ENCODE measurements at regions not wholly inside any gene's neighbourhood (a gene's known extent, or its start where the extent isn't known, plus 50 kb on each side); places are given as distances from the start of the nearest gene placed in this dataset.

- intact Hi-C loops (cut with micrococcal nuclease; ENCODE audit: unreplicated experiment) = loop anchor here (10.0 kb wide), 2 partner anchors 158 to 578 kb away; no protein-coding TSS in a partner anchor
- Mint-ChIP-seq H3K27me3 (ENCODE audit: unreplicated experiment) (no peaks in the 10 kb centered on the region), H3K9me3 (ENCODE audit: low read depth, unreplicated experiment) (no peaks in the 10 kb centered on the region), H3K27ac (ENCODE audit: unreplicated experiment) (no peak overlapping the region), H3K36me3 (ENCODE audit: insufficient read depth, unreplicated experiment) (no peaks in the 10 kb centered on the region), H3K4me3 (ENCODE audit: low read depth, unreplicated experiment) (no peak overlapping the region), H3K4me1 (ENCODE audit: low read depth, unreplicated experiment) (peaks cover 16% of the 10 kb centered on the region)
- BruUV-seq (replicated peaks) = no TSS peak
- CTCF ChIA-PET = interaction anchor here (0.7 kb wide), 1 partner anchor 12 kb away, joined by 3 read pairs; no protein-coding TSS in a partner anchor
- DNase-seq = no peak
- TF ChIP-seq CTCF (IDR thresholded peaks at IDR 0.05; ENCODE audit: unreplicated experiment) = no peak
Measured at GRCh38 chr12:59916988-59917387, 321.2 kb downstream of the SLC16A7 start.

DNA sequence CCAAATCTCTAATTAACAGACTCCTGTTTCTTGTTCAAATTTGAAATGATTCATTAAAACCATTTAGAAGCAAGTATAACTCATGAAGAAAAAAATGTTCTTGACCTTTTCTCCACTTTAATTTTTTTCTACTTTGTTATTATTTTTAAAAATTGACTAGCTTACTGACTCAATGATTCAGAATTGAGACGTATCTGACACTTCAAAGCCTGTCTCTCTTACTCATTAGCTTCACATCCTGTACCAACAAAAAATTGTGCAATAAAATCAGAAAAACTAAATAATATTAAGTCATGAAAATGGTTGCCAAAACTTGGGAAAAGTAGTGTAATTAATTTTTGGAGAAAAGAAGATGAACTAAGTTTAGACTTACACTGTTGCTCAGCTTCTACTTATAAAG is 331.2 kb downstream of the SLC16A7 start:
- Mint-ChIP-seq H3K4me1 (ENCODE audit: low read depth, unreplicated experiment) (no peaks in the 10 kb centered on the region), H3K36me3 (ENCODE audit: insufficient read depth, unreplicated experiment) (no peaks in the 10 kb centered on the region), H3K27me3 (ENCODE audit: unreplicated experiment) (no peaks in the 10 kb centered on the region), H3K27ac (ENCODE audit: unreplicated experiment) (no peak overlapping the region), H3K4me3 (ENCODE audit: low read depth, unreplicated experiment) (no peak overlapping the region), H3K9me3 (ENCODE audit: low read depth, unreplicated experiment) (peaks cover 8% of the 10 kb centered on the region)
- TF ChIP-seq CTCF (IDR thresholded peaks at IDR 0.05; ENCODE audit: unreplicated experiment) = no peak
- DNase-seq = no peak
- intact Hi-C loops (cut with micrococcal nuclease; ENCODE audit: unreplicated experiment) = no loop called here
- CTCF ChIA-PET = no interaction called here
- no TSS peak for BruUV-seq (replicated peaks)

DNA sequence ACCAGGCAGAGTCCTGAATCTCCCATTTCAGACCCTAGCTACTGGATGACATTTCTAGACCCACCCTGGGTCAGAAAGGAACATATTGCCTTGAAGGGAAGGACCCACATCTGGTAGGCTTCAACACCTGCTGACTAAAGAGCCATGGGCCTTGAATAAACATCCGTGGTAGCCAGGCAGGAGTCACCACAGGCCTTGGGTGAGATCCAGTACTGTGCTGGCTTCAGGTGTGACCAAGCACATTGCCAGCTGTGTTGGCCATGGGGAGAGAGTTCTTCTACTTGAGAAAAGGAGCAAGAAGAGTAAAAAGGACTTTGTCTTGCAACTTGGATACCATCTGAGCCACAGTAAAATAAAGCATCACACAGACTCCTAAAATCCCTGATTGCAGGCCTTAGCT is 332.6 kb downstream of the SLC16A7 start:
- DNase-seq = no peak
- Mint-ChIP-seq H3K27me3 (ENCODE audit: unreplicated experiment) (no peaks in the 10 kb centered on the region), H3K4me1 (ENCODE audit: low read depth, unreplicated experiment) (no peaks in the 10 kb centered on the region), H3K27ac (ENCODE audit: unreplicated experiment) (no peak overlapping the region), H3K9me3 (ENCODE audit: low read depth, unreplicated experiment) (peaks cover 8% of the 10 kb centered on the region), H3K4me3 (ENCODE audit: low read depth, unreplicated experiment) (no peak overlapping the region), H3K36me3 (ENCODE audit: insufficient read depth, unreplicated experiment) (no peaks in the 10 kb centered on the region)
- CTCF ChIA-PET = no interaction called here
- intact Hi-C loops (cut with micrococcal nuclease; ENCODE audit: unreplicated experiment) = no loop called here
- TF ChIP-seq CTCF (IDR thresholded peaks at IDR 0.05; ENCODE audit: unreplicated experiment) = no peak
- no TSS peak for BruUV-seq (replicated peaks)

- CTCF ChIA-PET = interaction anchor here (0.9 kb wide), 1 partner anchor 12 kb away, joined by 3 read pairs; no protein-coding TSS in a partner anchor
- peaks cover 8% of the 10 kb centered on the region for H3K9me3 Mint-ChIP-seq (ENCODE audit: low read depth, unreplicated experiment)
- no peak for TF ChIP-seq CTCF (IDR thresholded peaks at IDR 0.05; ENCODE audit: unreplicated experiment)
- no peak for DNase-seq
- no peaks in the 10 kb centered on the region for H3K27me3 Mint-ChIP-seq (ENCODE audit: unreplicated experiment)
- H3K4me3 Mint-ChIP-seq (ENCODE audit: low read depth, unreplicated experiment) = no peak overlapping the region
- no peaks in the 10 kb centered on the region for H3K4me1 Mint-ChIP-seq (ENCODE audit: low read depth, unreplicated experiment)
- intact Hi-C loops (cut with micrococcal nuclease; ENCODE audit: unreplicated experiment) = no loop called here
- BruUV-seq (replicated peaks) = no TSS peak
- H3K27ac Mint-ChIP-seq (ENCODE audit: unreplicated experiment) = no peak overlapping the region
- no peaks in the 10 kb centered on the region for H3K36me3 Mint-ChIP-seq (ENCODE audit: insufficient read depth, unreplicated experiment)
Measured at GRCh38 chr12:59929110-59929509, 333.3 kb downstream of the SLC16A7 start.

Measured in Calu3 (cell line).